GM19324 (cell line): ENCODE measurements at regions not wholly inside any gene's neighbourhood (a gene's known extent, or its start where the extent isn't known, plus 50 kb on each side); places are given as distances from the start of the nearest gene placed in this dataset.

Experiments used
- ATAC-seq: cut with Tn5 transposase; IDR thresholded peaks from one replicate; pipeline ENCODE4 v1.9.1; 2021; ENCODE audit warnings: mild to moderate bottlenecking, moderate library complexity; ENCODE audit not compliant: unreplicated experiment, low FRiP score

GRCh38 chr6:40973304-40973703 lies 65.7 kb downstream of the UNC5CL start:
- ATAC-seq: no peak

- no peak for ATAC-seq
Measured at GRCh38 chr6:40972814-40973213, 66.2 kb downstream of the UNC5CL start.

- ATAC-seq: no peak
Measured at GRCh38 chr6:40972190-40972589, 66.8 kb downstream of the UNC5CL start.

- ATAC-seq: no peak
Measured at GRCh38 chr6:40968620-40969164, 70.3 kb downstream of the UNC5CL start.

GRCh38 chr6:40966860-40967259 lies 72.2 kb downstream of the UNC5CL start:
- ATAC-seq: no peak

- ATAC-seq: no peak
Measured at GRCh38 chr6:40965046-40965445, 74.0 kb downstream of the UNC5CL start.

- no peak for ATAC-seq
Measured at GRCh38 chr6:40963019-40963418, 76.0 kb downstream of the UNC5CL start.

- ATAC-seq: no peak
Measured at GRCh38 chr6:40962241-40962640, 76.8 kb downstream of the UNC5CL start.

GRCh38 chr6:40961831-40962230 lies 77.2 kb downstream of the UNC5CL start:
- no peak for ATAC-seq

GRCh38 chr6:40960742-40961430 lies 78.1 kb downstream of the UNC5CL start:
- ATAC-seq: no peak

GRCh38 chr6:40959781-40960327 lies 79.2 kb downstream of the UNC5CL start:
- ATAC-seq: no peak

- ATAC-seq: no peak
Measured at GRCh38 chr6:40958738-40959137, 80.3 kb downstream of the UNC5CL start.

GRCh38 chr6:40957616-40958492 lies 81.2 kb downstream of the UNC5CL start:
- ATAC-seq: no peak

- no peak for ATAC-seq
Measured at GRCh38 chr6:40956936-40957335, 82.1 kb downstream of the UNC5CL start.

GRCh38 chr6:40955178-40955545 lies 83.9 kb downstream of the UNC5CL start:
- no peak for ATAC-seq

GRCh38 chr6:40954446-40955177 lies 84.4 kb downstream of the UNC5CL start:
- ATAC-seq: no peak

GRCh38 chr6:40953486-40953885 lies 85.5 kb downstream of the UNC5CL start:
- no peak for ATAC-seq

- ATAC-seq: no peak
Measured at GRCh38 chr6:40950986-40951698, 87.9 kb downstream of the UNC5CL start.

- ATAC-seq: no peak
Measured at GRCh38 chr6:40948570-40948969, 90.5 kb downstream of the UNC5CL start.
